ENCODE measurements at regions not wholly inside any gene's neighbourhood (a gene's known extent, or its start where the extent isn't known, plus 50 kb on each side); places are given as distances from the start of the nearest gene placed in this dataset.

DNA sequence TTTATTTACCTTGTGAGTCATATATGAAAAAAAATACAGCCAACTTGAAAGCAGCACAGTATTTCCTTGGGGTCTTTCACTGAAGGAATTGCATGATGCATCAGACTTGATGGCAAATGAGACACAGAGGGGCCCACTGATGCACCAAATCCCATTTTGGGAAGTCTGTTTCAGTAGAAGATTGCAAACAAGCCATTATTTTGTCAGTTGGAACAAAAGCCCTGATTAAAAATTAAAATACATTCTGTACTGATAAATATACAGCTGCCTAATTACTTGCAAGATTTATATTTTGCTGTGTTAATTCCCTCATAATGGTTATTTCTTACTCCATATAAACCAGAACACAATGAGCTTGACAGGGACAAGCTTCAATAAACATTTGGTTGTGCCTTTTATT, 370.4 kb downstream of the SUCLG1 start:
- DNase-seq (ENCODE audit: low spot score) (no peak), ATAC-seq (ENCODE audit: low FRiP score) (no peak)
- TF ChIP-seq, protein P1, sequence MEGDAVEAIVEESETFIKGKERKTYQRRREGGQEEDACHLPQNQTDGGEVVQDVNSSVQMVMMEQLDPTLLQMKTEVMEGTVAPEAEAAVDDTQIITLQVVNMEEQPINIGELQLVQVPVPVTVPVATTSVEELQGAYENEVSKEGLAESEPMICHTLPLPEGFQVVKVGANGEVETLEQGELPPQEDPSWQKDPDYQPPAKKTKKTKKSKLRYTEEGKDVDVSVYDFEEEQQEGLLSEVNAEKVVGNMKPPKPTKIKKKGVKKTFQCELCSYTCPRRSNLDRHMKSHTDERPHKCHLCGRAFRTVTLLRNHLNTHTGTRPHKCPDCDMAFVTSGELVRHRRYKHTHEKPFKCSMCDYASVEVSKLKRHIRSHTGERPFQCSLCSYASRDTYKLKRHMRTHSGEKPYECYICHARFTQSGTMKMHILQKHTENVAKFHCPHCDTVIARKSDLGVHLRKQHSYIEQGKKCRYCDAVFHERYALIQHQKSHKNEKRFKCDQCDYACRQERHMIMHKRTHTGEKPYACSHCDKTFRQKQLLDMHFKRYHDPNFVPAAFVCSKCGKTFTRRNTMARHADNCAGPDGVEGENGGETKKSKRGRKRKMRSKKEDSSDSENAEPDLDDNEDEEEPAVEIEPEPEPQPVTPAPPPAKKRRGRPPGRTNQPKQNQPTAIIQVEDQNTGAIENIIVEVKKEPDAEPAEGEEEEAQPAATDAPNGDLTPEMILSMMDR (IDR thresholded peaks at IDR 0.05), result no peak

DNA sequence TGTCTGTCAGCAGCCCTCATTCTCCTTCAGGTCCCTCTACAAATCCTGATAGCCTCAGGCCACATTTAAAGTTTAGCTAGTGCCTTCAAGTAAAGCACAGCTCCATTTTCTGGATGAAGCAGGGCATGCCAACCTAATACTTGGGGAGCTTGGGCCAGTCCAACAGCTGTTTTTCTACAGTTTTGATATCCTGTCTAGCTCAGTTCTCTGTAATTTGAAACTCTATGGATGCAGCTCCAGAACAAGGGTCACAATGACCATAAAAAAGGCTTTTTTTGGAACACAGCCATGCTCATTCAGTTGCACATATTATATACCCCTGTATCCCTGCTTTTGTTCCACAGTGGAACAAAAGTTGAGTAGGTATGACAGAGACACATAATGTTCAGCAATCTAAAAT, 373.5 kb downstream of the SUCLG1 start:
- no peak for ATAC-seq (ENCODE audit: low FRiP score)
- DNase-seq (ENCODE audit: low spot score), result no peak
- TF ChIP-seq, protein P1 (IDR thresholded peaks at IDR 0.05), result no peak

- TF ChIP-seq, protein P1 (IDR thresholded peaks at IDR 0.05), result no peak
- DNase-seq (ENCODE audit: low spot score), result no peak
- ATAC-seq (ENCODE audit: low FRiP score), result no peak
Measured at GRCh38 chr2:84084856-84085255, 374.2 kb downstream of the SUCLG1 start.

GRCh38 chr2:84083984-84084383, 375.1 kb downstream of the SUCLG1 start:
- ATAC-seq (ENCODE audit: low FRiP score) (no peak), DNase-seq (ENCODE audit: low spot score) (no peak)
- TF ChIP-seq, protein P1 (IDR thresholded peaks at IDR 0.05), result no peak

GRCh38 chr2:84078471-84078870, 380.6 kb downstream of the SUCLG1 start:
- DNase-seq (ENCODE audit: low spot score), result no peak
- no peak for ATAC-seq (ENCODE audit: low FRiP score)
- TF ChIP-seq, protein P1 (IDR thresholded peaks at IDR 0.05), result no peak

DNA sequence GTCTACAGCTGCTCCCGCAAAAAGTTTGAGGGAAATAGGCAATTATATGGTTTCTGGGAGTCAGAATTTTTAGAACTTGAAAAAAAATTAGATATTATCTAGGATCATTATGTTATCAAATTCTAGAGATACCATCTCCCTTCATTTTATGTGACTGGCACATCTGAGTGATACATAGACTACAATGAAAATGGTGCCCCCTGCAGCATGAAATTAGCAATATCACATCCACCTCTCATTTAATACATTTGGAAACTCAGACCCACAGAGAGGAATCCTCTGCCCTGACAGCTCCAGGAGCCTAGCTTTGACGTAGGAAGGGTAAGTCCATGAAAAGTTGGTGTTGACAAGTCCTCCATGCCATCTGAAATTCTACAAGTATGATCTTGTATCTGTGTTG, 381.6 kb downstream of the SUCLG1 start:
- TF ChIP-seq, protein P1 (IDR thresholded peaks at IDR 0.05), result no peak
- ATAC-seq (ENCODE audit: low FRiP score) (no peak), DNase-seq (ENCODE audit: low spot score) (no peak)

DNA sequence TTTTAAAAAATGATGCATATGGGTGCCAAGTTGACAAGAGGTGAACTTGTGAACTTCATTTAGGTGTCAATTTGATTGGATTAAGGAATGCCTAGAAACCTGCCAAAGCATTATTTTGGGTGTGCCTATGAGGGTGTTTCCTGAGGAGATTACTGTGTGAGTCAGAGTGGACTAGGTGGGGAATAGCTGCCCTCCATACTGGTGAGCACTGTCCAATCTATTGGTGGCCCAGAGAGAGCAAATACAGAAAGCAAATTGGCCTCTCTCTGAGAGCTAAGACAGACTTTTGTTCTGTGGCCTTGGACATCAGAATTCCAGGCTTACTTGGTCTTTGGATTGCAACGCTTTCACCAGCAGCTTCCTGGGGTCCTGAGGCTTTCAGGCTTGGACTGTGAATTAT, 388.0 kb downstream of the SUCLG1 start:
- no peak for ATAC-seq (ENCODE audit: low FRiP score)
- TF ChIP-seq, protein P1 (IDR thresholded peaks at IDR 0.05), result no peak
- DNase-seq (ENCODE audit: low spot score), result no peak

Data from omental fat pad (tissue), 3 donors.